ENCODE measurements at regions not wholly inside any gene's neighbourhood (a gene's known extent, or its start where the extent isn't known, plus 50 kb on each side); places are given as distances from the start of the nearest gene placed in this dataset.

- H3K9me2 ChIP-seq (replicated peaks; ENCODE audit: control insufficient read depth, low read length), result no peaks in the 10 kb centered on the region
- H3K27ac ChIP-seq (ENCODE audit: low read depth, low read length), result no peak overlapping the region
- no peaks in the 10 kb centered on the region for H3K79me2 ChIP-seq (ENCODE audit: control insufficient read depth, low read length)
- H3K4me1 ChIP-seq (ENCODE audit: control insufficient read depth, low read length), result no peaks in the 10 kb centered on the region
- no peaks in the 10 kb centered on the region for H3K36me3 ChIP-seq (ENCODE audit: control insufficient read depth, low read length)
- no peaks in the 10 kb centered on the region for H4K20me1 ChIP-seq (ENCODE audit: control insufficient read depth, insufficient read depth, low read depth, low read length)
- H3K27me3 ChIP-seq (ENCODE audit: control insufficient read depth, low read length), result no peaks in the 10 kb centered on the region
- TF ChIP-seq EZH2phosphoT487 (IDR thresholded peaks at IDR 0.05; ENCODE audit: borderline replicate concordance, low read length), result no peak
- no peak for TF ChIP-seq CTCF (IDR thresholded peaks at IDR 0.05; ENCODE audit: low read depth, low read length, poor library complexity, severe bottlenecking)
- no peaks in the 10 kb centered on the region for H3K9me3 ChIP-seq (ENCODE audit: control insufficient read depth, insufficient read depth, low read length)
- no peaks in the 10 kb centered on the region for H3F3A ChIP-seq (ENCODE audit: control insufficient read depth, insufficient read depth)
- no peak overlapping the region for H3K4me2 ChIP-seq (ENCODE audit: low read length)
- H3K4me3 ChIP-seq (ENCODE audit: low read length), result no peak overlapping the region
Measured at GRCh38 chr22:49195636-49196035, 632.0 kb downstream of the BRD1 start.

GRCh38 chr22:49193901-49194465 lies 633.7 kb downstream of the BRD1 start:
- Histone ChIP-seq H3K9me2 (replicated peaks; ENCODE audit: control insufficient read depth, low read length) (no peaks in the 10 kb centered on the region), H4K20me1 (ENCODE audit: control insufficient read depth, insufficient read depth, low read depth, low read length) (no peaks in the 10 kb centered on the region), H3F3A (ENCODE audit: control insufficient read depth, insufficient read depth) (no peaks in the 10 kb centered on the region), H3K4me2 (ENCODE audit: low read length) (no peak overlapping the region), H3K4me3 (ENCODE audit: low read length) (no peak overlapping the region), H3K27ac (ENCODE audit: low read depth, low read length) (no peak overlapping the region), H3K36me3 (ENCODE audit: control insufficient read depth, low read length) (no peaks in the 10 kb centered on the region), H3K4me1 (ENCODE audit: control insufficient read depth, low read length) (no peaks in the 10 kb centered on the region), H3K27me3 (ENCODE audit: control insufficient read depth, low read length) (no peaks in the 10 kb centered on the region), H3K79me2 (ENCODE audit: control insufficient read depth, low read length) (no peaks in the 10 kb centered on the region), H3K9me3 (ENCODE audit: control insufficient read depth, insufficient read depth, low read length) (no peaks in the 10 kb centered on the region)
- TF ChIP-seq EZH2phosphoT487 (IDR thresholded peaks at IDR 0.05; ENCODE audit: borderline replicate concordance, low read length) (no peak), CTCF (IDR thresholded peaks at IDR 0.05; ENCODE audit: low read depth, low read length, poor library complexity, severe bottlenecking) (no peak)

- no peaks in the 10 kb centered on the region for H3K9me3 ChIP-seq (ENCODE audit: control insufficient read depth, insufficient read depth, low read length)
- H3K27me3 ChIP-seq (ENCODE audit: control insufficient read depth, low read length), result no peaks in the 10 kb centered on the region
- no peaks in the 10 kb centered on the region for H3F3A ChIP-seq (ENCODE audit: control insufficient read depth, insufficient read depth)
- no peaks in the 10 kb centered on the region for H3K36me3 ChIP-seq (ENCODE audit: control insufficient read depth, low read length)
- H3K4me2 ChIP-seq (ENCODE audit: low read length), result no peak overlapping the region
- no peaks in the 10 kb centered on the region for H3K4me1 ChIP-seq (ENCODE audit: control insufficient read depth, low read length)
- H3K27ac ChIP-seq (ENCODE audit: low read depth, low read length), result no peak overlapping the region
- no peaks in the 10 kb centered on the region for H3K79me2 ChIP-seq (ENCODE audit: control insufficient read depth, low read length)
- H3K9me2 ChIP-seq (replicated peaks; ENCODE audit: control insufficient read depth, low read length), result no peaks in the 10 kb centered on the region
- no peaks in the 10 kb centered on the region for H4K20me1 ChIP-seq (ENCODE audit: control insufficient read depth, insufficient read depth, low read depth, low read length)
- no peak for TF ChIP-seq CTCF (IDR thresholded peaks at IDR 0.05; ENCODE audit: low read depth, low read length, poor library complexity, severe bottlenecking)
- TF ChIP-seq EZH2phosphoT487 (IDR thresholded peaks at IDR 0.05; ENCODE audit: borderline replicate concordance, low read length), result no peak
- no peak overlapping the region for H3K4me3 ChIP-seq (ENCODE audit: low read length)
Measured at GRCh38 chr22:49193348-49193747, 634.3 kb downstream of the BRD1 start.
